SK-N-SH (cell line): ENCODE measurements at regions not wholly inside any gene's neighbourhood (a gene's known extent, or its start where the extent isn't known, plus 50 kb on each side); places are given as distances from the start of the nearest gene placed in this dataset.
A peak's percentile ranks its signal among the peaks of the same experiment; 100 is the strongest.

ENCODE experiments used
- CTCF ChIA-PET: fragments of 300-600, 350-600 bp; formaldehyde crosslinking; extraction: SDS; loops from one replicate; lab custom pipeline; 2021; lab: Yijun Ruan, JAX
- POLR2A ChIA-PET: fragments of 350-600 bp; sonication (Branson Sonifier 250); formaldehyde crosslinking; extraction: SDS; loops from one replicate; lab custom pipeline; 2020; ENCODE audit warnings: antibody characterized with exemption, inconsistent platforms; lab: Yijun Ruan, JAX
- DNase-seq: peaks from one replicate; pipeline ENCODE4 v3.0.0; 2012
- H2AFZ ChIP-seq: fragments of 200-600 bp; sonication (generic); 2 replicates; pipeline ENCODE4 v1.8.1; 2016; ENCODE audit warnings: antibody characterized with exemption, mild to moderate bottlenecking, low read depth
- H3F3A ChIP-seq: fragments of 200-600 bp; sonication (generic); replicated peaks from 2 replicates; pipeline ENCODE3; 2016; ENCODE audit warnings: antibody characterized with exemption, mild to moderate bottlenecking; ENCODE audit not compliant: insufficient read depth
- H3K27ac ChIP-seq, 2 experiments: fragments of 200-500 bp in 1 of 2; fragments of 200-600 bp in 1 of 2; sonication (Bioruptor generic) in 1 of 2; sonication (generic), shearing (Covaris generic) in 1 of 2; 2 replicates each; pipeline versions ENCODE4 v1.5.1 to v1.6.1; 2014 to 2016; ENCODE audit warnings: low read depth in 2 of 2, inconsistent platforms in 1 of 2, low read length in 1 of 2, mild to moderate bottlenecking in 1 of 2, mixed read lengths in 1 of 2
- H3K27me3 ChIP-seq: fragments of 200-600 bp; sonication (generic), shearing (Covaris generic); 2 replicates; pipeline ENCODE4 v1.6.1; 2016; ENCODE audit warnings: mixed run types; ENCODE audit not compliant: insufficient read depth
- H3K36me3 ChIP-seq, 2 experiments: fragments of 200-500 bp in 1 of 2; fragments of 200-600 bp in 1 of 2; sonication (Bioruptor generic) in 1 of 2; sonication (generic) in 1 of 2; replicated peaks in 1 of 2; 2 replicates each; pipeline versions ENCODE3 to v1.5.1; 2014 to 2016; ENCODE audit warnings: low read length in 1 of 2, mild to moderate bottlenecking in 1 of 2; ENCODE audit not compliant: insufficient read depth in 2 of 2, control insufficient read depth in 1 of 2
- H3K4me1 ChIP-seq, 2 experiments: fragments of 200-500 bp in 1 of 2; fragments of 200-600 bp in 1 of 2; sonication (Bioruptor generic) in 1 of 2; sonication (generic), shearing (Covaris generic) in 1 of 2; 2 replicates each; pipeline versions ENCODE4 v1.5.1 to v1.6.1; 2014 to 2016; ENCODE audit warnings: low read depth in 1 of 2, low read length in 1 of 2, mixed run types in 1 of 2; ENCODE audit not compliant: insufficient read depth in 2 of 2, control insufficient read depth in 1 of 2
- H3K4me2 ChIP-seq: fragments of 200-600 bp; sonication (generic), shearing (Covaris generic); 2 replicates; pipeline ENCODE4 v1.6.1; 2017; ENCODE audit warnings: mixed run types
- H3K4me3 ChIP-seq, 2 experiments: fragments of 200-500 bp in 1 of 2; fragments of 200-600 bp in 1 of 2; sonication (Bioruptor generic) in 1 of 2; sonication (generic), shearing (Covaris generic) in 1 of 2; 2 replicates each; pipeline versions ENCODE4 v1.5.1 to v1.8.1; 2014 to 2016; ENCODE audit warnings: low read depth in 2 of 2, inconsistent platforms in 1 of 2, low read length in 1 of 2, mild to moderate bottlenecking in 1 of 2, mixed read lengths in 1 of 2, moderate library complexity in 1 of 2
- H3K79me2 ChIP-seq: fragments of 200-600 bp; sonication (generic); 2 replicates; pipeline ENCODE4 v1.8.1; 2017; ENCODE audit warnings: mild to moderate bottlenecking; ENCODE audit not compliant: insufficient read depth
- H3K9ac ChIP-seq: fragments of 200-600 bp; sonication (generic); 2 replicates; pipeline ENCODE4 v1.6.1; 2017; ENCODE audit warnings: mixed run types
- H3K9me2 ChIP-seq: fragments of 200-600 bp; sonication (generic); 2 replicates; pipeline ENCODE4 v1.6.1; 2017; ENCODE audit warnings: mixed run types
- H3K9me3 ChIP-seq: fragments of 200-600 bp; sonication (generic); 2 replicates; pipeline ENCODE4 v1.6.1; 2017; ENCODE audit warnings: mixed run types, mild to moderate bottlenecking, moderate library complexity
- H4K20me1 ChIP-seq: fragments of 200-600 bp; sonication (generic); 2 replicates; pipeline ENCODE4 v1.6.1; 2017; ENCODE audit warnings: mild to moderate bottlenecking, mixed run types; ENCODE audit not compliant: insufficient read depth
- CTCF ChIP-seq: fragments of 200-600 bp; sonication (generic); IDR thresholded peaks from 2 replicates; pipeline ENCODE4 v1.6.1; 2017; ENCODE audit warnings: antibody characterized with exemption, mild to moderate bottlenecking, moderate library complexity
- ELF1 ChIP-seq: IDR thresholded peaks from 2 replicates; pipeline ENCODE4 v1.4.0; 2012
- FOSL2 ChIP-seq: IDR thresholded peaks from 2 replicates; pipeline ENCODE4 v1.4.0; 2012; ENCODE audit warnings: low read depth, mild to moderate bottlenecking, moderate library complexity, borderline replicate concordance
- FOXJ3 ChIP-seq: sonication (generic); formaldehyde crosslinking; IDR thresholded peaks from 2 replicates; pipeline ENCODE4 v1.5.1; 2020; ENCODE audit warnings: mild to moderate bottlenecking, missing genetic modification reagents
- FOXM1 ChIP-seq: IDR thresholded peaks from 2 replicates; pipeline ENCODE4 v1.4.0; 2012; ENCODE audit warnings: low read depth, mild to moderate bottlenecking
- GABPA ChIP-seq: IDR thresholded peaks from 2 replicates; pipeline ENCODE4 v1.4.0; 2012; ENCODE audit warnings: low read depth, mild to moderate bottlenecking
- GATA2 ChIP-seq: sonication (generic); formaldehyde crosslinking; IDR thresholded peaks from 2 replicates; pipeline ENCODE4 v1.5.0; 2020; ENCODE audit warnings: mild to moderate bottlenecking, missing genetic modification reagents
- MXI1 ChIP-seq: IDR thresholded peaks from 2 replicates; pipeline ENCODE4 v1.6.1; 2012; ENCODE audit warnings: mild to moderate bottlenecking, low read depth, low read length, improper control_type of control experiment
- PBX3 ChIP-seq: IDR thresholded peaks from 2 replicates; pipeline ENCODE4; 2012
- POLR2AphosphoS5 ChIP-seq: IDR thresholded peaks from 2 replicates; pipeline ENCODE4 v1.6.1; 2012; ENCODE audit warnings: low read depth, low read length
- RAD21 ChIP-seq: IDR thresholded peaks from 2 replicates; pipeline ENCODE4 v1.6.1; 2012; ENCODE audit warnings: mild to moderate bottlenecking, low read length
- RCOR1 ChIP-seq: fragments of 150-350 bp; IDR thresholded peaks from 2 replicates; pipeline ENCODE4 v1.6.1; 2017; ENCODE audit warnings: antibody characterized with exemption, low read length
- SIN3A ChIP-seq: IDR thresholded peaks from 2 replicates; pipeline ENCODE4 v1.6.1; 2012; ENCODE audit warnings: low read depth, mild to moderate bottlenecking, low read length, moderate library complexity, borderline replicate concordance
- TCF12 ChIP-seq: IDR thresholded peaks from 2 replicates; pipeline ENCODE4 v1.4.0; 2012
- TEAD4 ChIP-seq: IDR thresholded peaks from 2 replicates; pipeline ENCODE4 v1.4.0; 2012; ENCODE audit warnings: mild to moderate bottlenecking, borderline replicate concordance; ENCODE audit not compliant: insufficient read depth
- ZBTB33 ChIP-seq: IDR thresholded peaks from 2 replicates; pipeline ENCODE4 v1.4.0; 2012; ENCODE audit warnings: low read depth, borderline replicate concordance
- WGBS: methylation state at CpG from one replicate; pipeline ENCODE4 v1.1.6; 2017; ENCODE audit warnings: low lambda C conversion rate; 5-methylcytosine and 5-hydroxymethylcytosine counted together
- TF ChIP-seq, protein P1 (sequence below): fragments of 150-350 bp; IDR thresholded peaks from 2 replicates; pipeline ENCODE4 v1.6.1; 2016; ENCODE audit warnings: mild to moderate bottlenecking, low read depth, low read length
- TF ChIP-seq, protein P2 (sequence below): IDR thresholded peaks from 2 replicates; pipeline ENCODE4 v1.4.0; 2012; ENCODE audit warnings: low read depth, borderline replicate concordance
- TF ChIP-seq, protein P3 (sequence below): IDR thresholded peaks from 2 replicates; pipeline ENCODE4 v1.4.0; 2012; ENCODE audit warnings: low read depth

- DNase-seq = no peak
- no peak overlapping the region for H2AFZ ChIP-seq
- H3K4me1 ChIP-seq = no peaks in the 10 kb centered on the region
- WGBS = 91% methylated on average over 6 of the region's 6 CpGs
- H3K9ac ChIP-seq = no peak overlapping the region
- no peak overlapping the region for H3K4me2 ChIP-seq
- no peaks in the 10 kb centered on the region for H3K9me3 ChIP-seq
- CTCF ChIA-PET = no interaction called here
- no peaks in the 10 kb centered on the region for H3K79me2 ChIP-seq
- H3K27ac ChIP-seq = no peak overlapping the region
- no peaks in the 10 kb centered on the region for H3K9me2 ChIP-seq
- no peaks in the 10 kb centered on the region for H4K20me1 ChIP-seq
- POLR2A ChIA-PET = no interaction called here
- H3K4me3 ChIP-seq = no peak overlapping the region
- no peak for TF ChIP-seq FOSL2
- TF ChIP-seq POLR2AphosphoS5 = no peak
- TF ChIP-seq MXI1 = no peak
- TF ChIP-seq FOXJ3 (CRISPR knock-in tag) = no peak
- no peak for TF ChIP-seq GATA2 (CRISPR knock-in tag)
- TF ChIP-seq, protein P1, sequence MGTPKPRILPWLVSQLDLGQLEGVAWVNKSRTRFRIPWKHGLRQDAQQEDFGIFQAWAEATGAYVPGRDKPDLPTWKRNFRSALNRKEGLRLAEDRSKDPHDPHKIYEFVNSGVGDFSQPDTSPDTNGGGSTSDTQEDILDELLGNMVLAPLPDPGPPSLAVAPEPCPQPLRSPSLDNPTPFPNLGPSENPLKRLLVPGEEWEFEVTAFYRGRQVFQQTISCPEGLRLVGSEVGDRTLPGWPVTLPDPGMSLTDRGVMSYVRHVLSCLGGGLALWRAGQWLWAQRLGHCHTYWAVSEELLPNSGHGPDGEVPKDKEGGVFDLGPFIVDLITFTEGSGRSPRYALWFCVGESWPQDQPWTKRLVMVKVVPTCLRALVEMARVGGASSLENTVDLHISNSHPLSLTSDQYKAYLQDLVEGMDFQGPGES = no peak
- TF ChIP-seq, all 33 proteins: peak for 0
- Histone ChIP-seq H3K36me3 (no peaks in the 10 kb centered on the region), H3F3A (no peaks in the 10 kb centered on the region), H3K27me3 (no peaks in the 10 kb centered on the region)
Observed at GRCh38 chr5:143567583-143568504, 164.4 kb upstream of the NR3C1 start.

DNA sequence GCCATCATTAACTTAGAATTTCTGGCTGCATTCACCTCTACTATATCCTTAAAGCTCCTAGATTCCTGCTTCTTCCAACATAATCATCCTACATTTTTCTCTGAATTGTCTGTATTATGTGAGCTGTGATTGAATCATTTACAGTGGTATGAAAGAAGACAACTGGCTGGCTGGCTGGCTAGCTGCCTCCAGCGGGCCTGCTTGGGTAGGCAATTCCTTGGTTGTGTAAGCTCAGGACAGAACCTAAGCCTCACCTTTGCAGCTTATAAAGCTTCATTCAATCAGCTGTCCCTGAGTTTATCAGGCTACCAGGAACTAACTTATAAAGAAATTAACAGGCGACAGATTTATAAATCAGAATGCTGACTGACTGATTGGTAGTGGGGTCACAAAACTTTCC, 162.7 kb upstream of the NR3C1 start:
- no peak for DNase-seq
- Histone ChIP-seq H3K4me3 (no peak overlapping the region), H3K9me3 (no peaks in the 10 kb centered on the region), H4K20me1 (no peaks in the 10 kb centered on the region), H3K9me2 (no peaks in the 10 kb centered on the region), H3K79me2 (no peaks in the 10 kb centered on the region), H3K4me2 (no peak overlapping the region), H2AFZ (peak overlapping the region; percentile 43; the same call in 1 of the 2 replicates), H3K36me3 (no peaks in the 10 kb centered on the region), H3F3A (no peaks in the 10 kb centered on the region), H3K27me3 (no peaks in the 10 kb centered on the region), H3K27ac (no peak overlapping the region), H3K9ac (no peak overlapping the region), H3K4me1 (no peaks in the 10 kb centered on the region)
- ChIA-PET CTCF (interaction anchor here (0.9 to 1.3 kb wide), 3 partner anchors 17 to 132 kb away, joined by 3 to 4 read pairs (median 4); no protein-coding TSS in a partner anchor), POLR2A (no interaction called here)
- WGBS = 100% methylated on average over 2 of the region's 2 CpGs
- TF ChIP-seq TEAD4 = no peak
- no peak for TF ChIP-seq GABPA
- no peak for TF ChIP-seq FOXM1
- TF ChIP-seq SIN3A = no peak
- TF ChIP-seq RAD21 = no peak
- TF ChIP-seq CTCF = no peak
- TF ChIP-seq, protein P2, sequence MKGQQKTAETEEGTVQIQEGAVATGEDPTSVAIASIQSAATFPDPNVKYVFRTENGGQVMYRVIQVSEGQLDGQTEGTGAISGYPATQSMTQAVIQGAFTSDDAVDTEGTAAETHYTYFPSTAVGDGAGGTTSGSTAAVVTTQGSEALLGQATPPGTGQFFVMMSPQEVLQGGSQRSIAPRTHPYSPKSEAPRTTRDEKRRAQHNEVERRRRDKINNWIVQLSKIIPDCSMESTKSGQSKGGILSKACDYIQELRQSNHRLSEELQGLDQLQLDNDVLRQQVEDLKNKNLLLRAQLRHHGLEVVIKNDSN = no peak
- TF ChIP-seq RCOR1 = no peak
- no peak for TF ChIP-seq ZBTB33
- no peak for TF ChIP-seq PBX3
- TF ChIP-seq TCF12 = no peak
- TF ChIP-seq MXI1 = no peak
- no peak for TF ChIP-seq FOXJ3 (CRISPR knock-in tag)
- TF ChIP-seq, protein P3, sequence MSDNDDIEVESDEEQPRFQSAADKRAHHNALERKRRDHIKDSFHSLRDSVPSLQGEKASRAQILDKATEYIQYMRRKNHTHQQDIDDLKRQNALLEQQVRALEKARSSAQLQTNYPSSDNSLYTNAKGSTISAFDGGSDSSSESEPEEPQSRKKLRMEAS = no peak
- TF ChIP-seq ELF1 = no peak
